Heart right ventricle (tissue), 16 donors: ENCODE measurements at regions not wholly inside any gene's neighbourhood (a gene's known extent, or its start where the extent isn't known, plus 50 kb on each side); places are given as distances from the start of the nearest gene placed in this dataset.

Experiments
- ATAC-seq, 8 donors: fragments of 200-7000 bp; cut with Tn5 transposase; one replicate each; pipeline ENCODE4 v1.9.1; 2020; ENCODE audit warnings: mild to moderate bottlenecking in 8 of 8, moderate library complexity in 8 of 8, moderate number of reproducible peaks in 1 of 8
- DNase-seq, 2 donors: peaks; one replicate each; pipeline ENCODE4 v3.0.0-alpha.2; 2020
- H3K27ac ChIP-seq, 10 donors: fragments of 200-600 bp; sonication (generic) in 2 of 10; one replicate each; pipeline versions ENCODE4 v1.5.0 to v1.8.0; 2020 to 2022; ENCODE audit warnings: mild to moderate bottlenecking in 3 of 10
- H3K27me3 ChIP-seq, 7 donors: fragments of 200-600 bp; one replicate each; pipeline ENCODE4 v1.8.0; 2021 to 2022; ENCODE audit warnings: mild to moderate bottlenecking in 2 of 7
- H3K36me3 ChIP-seq, 9 donors: fragments of 200-600 bp; sonication (generic) in 1 of 9; one replicate each; pipeline versions ENCODE4 v1.5.0 to v1.8.0; 2020 to 2022; ENCODE audit warnings: mild to moderate bottlenecking in 2 of 9
- H3K4me1 ChIP-seq, 9 donors: fragments of 200-600 bp; sonication (generic) in 1 of 9; one replicate each; pipeline versions ENCODE4 v1.5.0 to v1.8.0; 2020 to 2022; ENCODE audit warnings: mild to moderate bottlenecking in 4 of 9
- H3K4me3 ChIP-seq, 10 donors: fragments of 200-600 bp; sonication (generic) in 2 of 10; one replicate each; pipeline versions ENCODE4 v1.5.0 to v1.8.0; 2020 to 2022; ENCODE audit warnings: mild to moderate bottlenecking in 7 of 10, moderate library complexity in 2 of 10
- H3K9me3 ChIP-seq, 11 donors: fragments of 200-600 bp in 10 of 11; sonication (generic) in 2 of 11; one replicate each; pipeline versions ENCODE4 v1.5.0 to v1.8.0; 2013 to 2022; ENCODE audit warnings: mild to moderate bottlenecking in 2 of 11, control low read depth in 1 of 11, moderate library complexity in 1 of 11
- CTCF ChIP-seq, 9 donors: fragments of 200-600 bp; sonication (generic) in 2 of 9; IDR thresholded peaks; one replicate each; pipeline versions ENCODE4 v1.5.0 to v1.8.0; 2021 to 2022; ENCODE audit warnings: antibody characterized with exemption in 9 of 9, mild to moderate bottlenecking in 5 of 9, moderate library complexity in 1 of 9
- WGBS, 2 donors: extraction: QIAGEN DNeasy Blood & Tissue Kit; methylation state at CpG; one replicate each; pipeline ENCODE4 v1.1.7; 2013; ENCODE audit warnings: inconsistent platforms in 1 of 2; 5-methylcytosine and 5-hydroxymethylcytosine counted together
- intact Hi-C, 10 donors: fragments of 100-400 bp; cut with DNase I; formaldehyde crosslinking; loops; one replicate each; pipeline versions ENCODE4 v1.11.1 to v1.14.2; 2022
- donor health status: Arrhythmogenic right ventricular cardiomyopathy.
- donor health status: ischemic (EF 13 %, LVEDD 7.1; RV severe dilation, severe dysfunction).
- donor health status: healthy with polysubstance abuse.
- donor health status: DM: no; HTN: yes; CAD: no.
- donor health status: DM: no; HTN: no; CAD: no.
- donor health status: ischemic (EF 25% LVEDD 6.9; RV normal size, moderate dysfunction).
- donor health status: ischemic (EF 25% LVEDD 5.7; RV mildly dilated, moderate dysfunction).
- donor health status: healthy.
- donor health status: DM: yes; HTN: yes; CAD: no.
- donor health status: Ischemic cardiomyopathy.
- donor health status: ischemic (EF 35%, LVEDD 5.7; RV mildly dilated, moderate dysfunction).
- donor health status: nonischemic (EF 11% LVEDD 7.7; RV severe dilation, severe dysfunction).
- donor health status: DM: yes; HTN: yes; CAD: no.
- donor health status: PGD.
- donor health status: ischemic (EF 29% LVEDD 5.4; RV normal size, mild dysfunction).
- donor health status: nonischemic (EF 23%, LVEDD 6.1; RV moderate dilation, normal function).

- intact Hi-C loops, result no loop called here
- no peaks in the 10 kb centered on the region for H3K9me3 ChIP-seq
- H3K27ac ChIP-seq, result no peak overlapping the region
- no peak for ATAC-seq
- TF ChIP-seq CTCF (IDR thresholded peaks at IDR 0.05), result no peak
- H3K4me1 ChIP-seq, result peaks cover 0 to 3% (median 0%) of the 10 kb centered on the region in 9 donors
- H3K4me3 ChIP-seq, result no peak overlapping the region
- 80 to 87% methylated on average over 5 of the region's 5 CpGs for WGBS, 2 donors
- no peak for DNase-seq
- H3K27me3 ChIP-seq, result no peaks in the 10 kb centered on the region
- H3K36me3 ChIP-seq, result no peaks in the 10 kb centered on the region
These were observed 117.1 kb upstream of the ARHGAP5 start for GRCh38 chr14:31960039-31960438.

DNA sequence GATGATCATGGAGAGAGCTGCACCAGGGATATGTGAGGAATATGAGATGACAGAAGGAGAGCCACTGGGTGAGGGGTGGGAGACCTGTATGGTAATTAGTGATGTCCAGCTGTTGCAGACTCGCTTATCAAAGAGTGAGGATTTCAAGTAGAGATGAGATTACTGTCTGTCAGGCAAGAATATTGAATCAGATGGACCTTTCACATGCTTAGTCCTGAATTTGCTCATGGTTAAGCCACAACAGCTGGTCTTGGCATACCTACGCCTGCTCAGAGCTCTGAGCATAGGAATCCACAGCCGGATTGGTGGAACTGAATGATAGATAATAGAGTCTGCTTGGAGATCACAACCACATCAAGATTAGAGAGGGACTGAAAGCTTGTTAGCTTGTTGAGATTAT is 115.2 kb upstream of the ARHGAP5 start:
- WGBS, 2 donors, result 90 to 91% methylated on average over 3 of the region's 3 CpGs

GRCh38 chr14:31962920-31963319 is 114.2 kb upstream of the ARHGAP5 start:
- H3K36me3 ChIP-seq, result no peaks in the 10 kb centered on the region
- intact Hi-C loops, result no loop called here
- no peak overlapping the region for H3K4me3 ChIP-seq
- no peak for ATAC-seq
- peaks cover 0 to 30% (median 20%) of the 10 kb centered on the region in 9 donors for H3K4me1 ChIP-seq
- DNase-seq, result no peak
- WGBS, 2 donors, result 95 to 98% methylated on average over 4 of the region's 4 CpGs
- no peak for TF ChIP-seq CTCF (IDR thresholded peaks at IDR 0.05)
- H3K27ac ChIP-seq, result no peak overlapping the region
- no peaks in the 10 kb centered on the region for H3K9me3 ChIP-seq
- H3K27me3 ChIP-seq, result no peaks in the 10 kb centered on the region

More for the DNA sequence above, 115.2 kb upstream of the ARHGAP5 start:
- no peaks in the 10 kb centered on the region for H3K36me3 ChIP-seq
- no peak overlapping the region for H3K4me3 ChIP-seq
- no peaks in the 10 kb centered on the region for H3K27me3 ChIP-seq
- ATAC-seq, result no peak
- DNase-seq, result no peak
- intact Hi-C loops, result no loop called here
- no peak for TF ChIP-seq CTCF (IDR thresholded peaks at IDR 0.05)
- H3K9me3 ChIP-seq, result no peaks in the 10 kb centered on the region
- peaks cover 0 to 20% (median 11%) of the 10 kb centered on the region in 9 donors for H3K4me1 ChIP-seq
- no peak overlapping the region for H3K27ac ChIP-seq

DNA sequence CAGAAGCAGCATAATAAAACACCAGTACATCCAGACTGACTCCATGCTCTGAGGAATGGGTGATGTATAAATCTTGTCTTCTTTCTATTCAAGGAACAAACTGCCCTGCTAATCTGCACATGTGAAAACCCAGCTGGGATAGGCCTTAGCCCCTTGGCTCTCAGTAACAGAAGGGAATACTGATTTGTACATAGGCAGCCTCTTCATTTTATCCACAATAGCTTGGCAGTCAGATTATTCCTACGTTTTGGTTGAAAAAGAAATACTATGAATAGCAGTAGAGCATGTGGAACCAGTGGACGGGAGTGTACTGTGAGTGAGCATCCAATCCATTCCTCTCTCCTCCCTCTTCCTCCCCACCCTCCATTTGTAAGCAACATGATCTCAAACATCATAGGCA is 113.5 kb upstream of the ARHGAP5 start:
- TF ChIP-seq CTCF (IDR thresholded peaks at IDR 0.05), result no peak
- no peak overlapping the region for H3K4me3 ChIP-seq
- ATAC-seq (no peak), DNase-seq (no peak)
- no peak overlapping the region for H3K27ac ChIP-seq
- H3K9me3 ChIP-seq, result no peaks in the 10 kb centered on the region
- intact Hi-C loops, result no loop called here
- no peaks in the 10 kb centered on the region for H3K27me3 ChIP-seq
- 78 to 84% methylated on average over 2 of the region's 2 CpGs for WGBS, 2 donors
- no peaks in the 10 kb centered on the region for H3K36me3 ChIP-seq
- peaks cover 0 to 37% (median 27%) of the 10 kb centered on the region in 9 donors for H3K4me1 ChIP-seq
